ENCODE measurements at regions not wholly inside any gene's neighbourhood (a gene's known extent, or its start where the extent isn't known, plus 50 kb on each side); places are given as distances from the start of the nearest gene placed in this dataset.

DNA sequence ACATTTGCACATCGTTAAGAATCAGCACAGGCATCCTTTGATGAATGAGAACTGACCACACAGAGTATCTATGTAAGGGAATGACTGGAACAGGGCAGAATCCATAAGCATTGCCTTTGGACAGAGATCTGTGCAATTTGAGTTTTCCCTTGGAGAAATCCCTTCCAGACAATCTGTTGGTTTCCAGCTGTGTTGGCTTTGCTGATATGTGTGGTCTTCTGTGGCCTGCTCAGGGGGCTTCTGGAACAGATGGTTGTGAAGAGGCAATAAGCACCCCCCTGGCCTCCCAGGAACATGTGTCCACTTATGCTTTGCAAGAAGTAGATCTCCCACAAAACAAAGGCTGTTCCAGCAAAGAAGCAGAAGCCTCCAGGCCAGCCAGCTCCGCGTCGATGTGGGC, 111.4 kb upstream of the TMEM132C start:
- FAIRE-seq, result no peak

DNA sequence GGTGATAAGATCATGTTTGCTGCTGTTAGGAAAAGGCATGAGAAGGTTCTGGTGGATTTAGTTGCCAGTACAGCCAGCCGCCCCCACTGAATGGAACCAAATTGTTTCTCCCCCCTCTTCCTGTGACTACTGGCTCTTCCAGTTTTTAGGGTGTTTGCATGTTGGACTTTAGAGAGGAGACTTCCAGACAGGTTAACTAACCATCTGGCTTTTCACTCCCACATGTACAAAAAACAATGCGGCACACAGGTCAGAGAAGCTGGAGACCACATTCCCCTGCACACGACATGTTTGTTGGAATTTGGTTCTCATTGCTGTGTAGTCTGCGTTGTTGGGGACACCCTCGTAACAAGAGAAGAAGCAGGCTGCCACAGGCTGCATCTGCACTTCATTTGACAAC, 103.9 kb upstream of the TMEM132C start:
- no peak for FAIRE-seq

DNA sequence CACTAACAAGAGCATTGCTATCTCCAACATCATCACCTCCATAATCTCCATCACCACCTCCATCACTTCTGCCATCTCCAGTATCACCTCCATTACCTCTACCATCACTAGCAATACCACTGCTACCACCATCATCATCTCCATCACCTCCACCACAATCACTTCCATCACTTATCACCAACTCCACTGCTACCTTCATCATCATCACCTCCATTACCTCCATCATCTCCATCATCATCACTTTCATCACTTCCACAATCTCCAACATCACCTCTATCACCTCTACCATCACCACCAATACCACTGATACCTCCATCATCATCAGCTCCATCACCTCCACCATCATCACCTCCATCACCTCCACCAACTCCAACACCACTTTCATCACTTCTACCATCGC, 102.4 kb upstream of the TMEM132C start:
- no peak for FAIRE-seq

DNA sequence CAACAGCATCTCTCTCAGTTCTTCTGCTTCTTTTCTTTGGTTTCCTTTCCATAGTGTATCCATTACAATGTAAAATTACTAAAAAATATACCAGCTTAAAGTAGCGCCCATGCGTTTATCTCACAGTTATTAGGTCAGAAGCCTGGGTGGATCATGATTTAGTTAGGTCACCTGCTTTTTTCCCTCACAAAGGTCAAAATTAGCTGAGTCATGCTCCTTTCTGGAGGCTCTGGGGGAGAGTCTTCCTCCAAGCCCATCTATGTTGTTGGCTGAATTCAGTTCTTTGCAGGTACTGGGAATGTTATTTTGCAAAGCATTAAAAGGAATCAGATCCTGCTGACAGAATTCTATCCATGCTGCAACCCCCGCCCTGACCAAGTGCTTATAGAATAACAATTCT, 101.6 kb upstream of the TMEM132C start:
- no peak for FAIRE-seq

DNA sequence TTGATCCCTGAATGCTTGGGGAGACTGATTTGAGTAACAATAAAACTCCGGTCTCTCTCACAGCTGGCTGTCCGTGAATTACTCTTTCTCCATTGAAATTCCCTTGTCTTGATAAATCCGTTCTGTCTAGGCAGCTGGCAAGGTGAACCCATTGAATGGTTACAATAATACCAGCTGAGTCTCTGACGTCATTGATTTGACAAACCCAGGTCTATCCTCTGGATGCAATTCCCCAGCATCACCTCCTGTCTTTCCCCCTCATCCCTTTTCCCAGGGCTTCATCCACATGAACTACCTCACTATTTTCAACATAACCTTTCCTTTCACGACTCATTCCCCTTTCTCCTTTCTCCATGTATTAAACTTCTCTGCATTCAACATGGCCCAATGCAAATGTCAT, 98.7 kb upstream of the TMEM132C start:
- no peak for FAIRE-seq

DNA sequence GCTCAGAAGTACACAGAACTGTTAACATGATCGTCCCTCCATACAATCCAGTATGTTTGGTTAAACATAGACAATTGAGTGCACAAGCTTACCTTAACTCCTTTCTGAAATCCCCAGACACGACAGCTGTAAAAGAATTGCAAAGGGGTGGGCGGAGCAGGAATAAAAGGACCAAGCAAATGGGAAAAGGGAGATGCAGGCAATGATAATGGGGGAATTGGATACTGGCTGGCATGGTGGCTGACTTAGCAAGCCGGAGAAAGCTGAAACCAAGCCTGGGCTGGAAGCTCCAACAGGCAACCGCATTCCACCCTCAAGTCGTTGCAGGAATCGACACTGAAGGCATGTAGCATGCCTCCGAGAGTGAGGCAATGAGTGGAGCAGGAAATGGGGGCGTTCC, 96.8 kb upstream of the TMEM132C start:
- FAIRE-seq, result no peak

DNA sequence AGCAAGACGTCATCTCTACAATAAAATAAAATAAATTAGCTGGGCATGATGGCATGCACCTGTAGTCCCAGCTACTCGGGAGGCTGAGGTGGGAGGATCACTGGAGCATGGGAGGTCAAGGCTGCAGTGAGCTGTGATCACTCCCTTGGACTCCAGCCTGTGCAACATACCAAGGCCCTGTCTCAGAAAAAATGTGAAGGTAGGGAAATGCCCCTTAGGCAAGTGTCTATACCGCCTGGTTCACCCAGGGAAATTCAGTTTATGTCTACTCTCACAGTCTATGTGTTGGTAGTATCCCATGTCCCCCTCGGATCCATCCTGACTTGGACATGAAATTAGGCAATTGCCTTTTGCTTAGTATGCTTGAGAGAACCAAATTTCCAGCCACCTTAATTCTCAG, 88.4 kb upstream of the TMEM132C start:
- no peak for FAIRE-seq

DNA sequence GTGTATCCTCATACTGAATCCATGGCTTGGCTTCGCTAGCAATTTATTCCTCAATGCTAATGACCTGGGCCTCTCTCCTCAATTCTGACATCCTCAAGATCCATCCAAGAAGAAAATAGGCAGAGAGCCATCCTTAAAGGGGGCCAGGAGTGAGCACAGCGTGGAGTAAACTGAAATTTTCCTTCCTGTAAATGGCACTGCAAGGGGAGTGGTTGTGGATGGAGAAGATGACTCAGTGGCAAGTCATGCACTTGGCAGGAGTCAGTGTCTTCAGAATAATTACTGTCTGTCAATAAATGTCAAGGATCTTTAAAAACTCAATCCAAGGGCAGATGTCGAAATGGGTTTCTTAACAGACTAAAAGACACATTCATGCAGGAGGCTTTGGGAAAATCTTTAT, 88.0 kb upstream of the TMEM132C start:
- FAIRE-seq, result no peak

DNA sequence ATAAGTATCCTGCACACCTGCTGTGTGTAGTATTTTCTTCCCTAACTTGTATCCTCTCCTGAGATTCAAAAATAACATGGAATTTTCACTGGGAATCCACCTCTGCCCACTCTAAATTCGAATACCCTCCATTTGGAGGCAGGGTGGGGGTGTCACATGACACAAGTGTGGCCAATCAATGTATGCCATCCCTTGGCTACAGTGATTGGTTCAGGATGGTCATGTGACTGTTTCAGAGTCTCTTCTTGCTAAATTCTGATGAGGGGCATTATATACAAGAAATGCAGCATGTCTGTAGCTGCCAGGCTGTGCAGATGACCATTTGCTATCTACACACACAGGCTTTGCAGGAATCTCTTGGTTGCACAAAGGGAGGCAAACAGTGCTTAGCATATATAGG, 86.8 kb upstream of the TMEM132C start:
- FAIRE-seq, result no peak

DNA sequence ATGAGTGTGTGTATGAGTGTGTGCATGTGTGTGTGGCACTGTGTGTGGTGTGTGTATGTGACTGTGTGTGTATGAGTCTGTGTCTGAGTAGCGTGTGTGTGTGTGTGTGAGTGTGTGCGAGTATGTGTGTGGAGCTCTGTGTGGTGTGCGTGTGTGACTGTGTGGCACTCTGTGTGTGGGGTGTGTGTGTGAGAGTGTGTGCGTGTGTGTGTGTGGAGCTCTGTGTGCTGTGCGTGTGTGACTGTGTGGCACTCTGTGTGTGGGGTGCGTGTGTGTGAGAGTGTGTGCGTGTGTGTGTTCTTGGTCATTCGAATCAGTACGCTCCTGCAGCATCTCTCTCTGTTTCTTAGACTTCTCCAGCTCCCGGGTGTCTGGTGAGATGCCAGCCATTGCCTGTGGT, 76.9 kb upstream of the TMEM132C start:
- no peak for FAIRE-seq

DNA sequence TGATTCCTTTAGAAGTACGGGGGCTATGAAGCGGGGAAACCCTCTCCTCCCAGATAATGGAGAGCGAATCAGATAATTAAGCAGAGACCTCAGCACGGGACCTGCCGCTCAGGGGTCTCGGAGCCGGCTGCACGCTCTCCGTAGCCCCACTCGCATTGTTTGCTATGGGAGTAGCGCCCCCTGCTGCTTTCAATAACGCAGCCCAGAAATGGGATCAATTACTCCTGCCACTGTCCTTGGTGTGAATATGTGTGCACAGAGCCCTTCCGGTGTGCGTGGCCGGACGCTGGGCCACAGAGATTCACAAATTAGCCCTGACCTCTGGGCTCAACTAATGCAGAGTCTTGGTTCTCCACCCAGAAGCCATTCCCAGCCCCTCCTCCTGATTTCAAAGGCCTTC, 76.4 kb upstream of the TMEM132C start:
- FAIRE-seq, result no peak

DNA sequence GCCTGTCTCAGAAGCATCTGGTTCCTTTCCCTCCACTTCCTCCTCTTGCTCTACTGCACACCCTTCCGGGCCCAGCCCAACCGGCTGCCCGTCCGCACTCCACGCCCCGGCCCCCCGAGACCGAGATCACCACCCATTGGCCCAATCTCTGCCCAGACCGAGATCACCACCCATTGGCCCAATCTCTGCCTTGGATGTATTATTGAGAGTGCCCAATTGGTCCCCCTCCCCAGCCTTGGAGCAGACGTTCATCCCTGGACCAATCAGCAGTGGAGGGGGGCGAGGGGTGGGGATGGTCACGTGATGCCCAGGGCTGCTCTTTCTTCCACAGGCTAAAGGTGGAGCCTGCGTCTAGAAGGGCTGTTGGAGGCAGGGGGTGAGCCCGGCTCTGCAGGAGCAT, 75.6 kb upstream of the TMEM132C start:
- FAIRE-seq, result no peak

DNA sequence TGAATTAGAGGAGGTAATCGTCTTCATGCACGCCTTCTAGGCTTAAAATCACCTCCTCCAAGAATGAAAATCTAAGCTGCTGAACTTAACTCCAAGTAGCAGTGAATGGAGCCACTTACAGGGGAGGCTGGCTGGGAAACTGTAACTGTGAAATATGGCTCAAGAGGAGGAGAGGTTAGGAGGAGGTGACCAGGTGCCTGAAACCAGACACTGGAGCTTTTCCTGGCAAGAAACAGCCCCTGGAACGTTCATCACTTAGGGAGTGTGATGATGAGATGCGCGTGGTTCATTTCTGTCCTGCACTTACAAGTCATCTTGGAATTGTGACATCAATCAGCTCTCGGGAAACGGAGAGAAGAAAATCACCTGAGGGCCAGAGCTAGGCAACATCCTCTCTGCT, 62.3 kb upstream of the TMEM132C start:
- FAIRE-seq, result no peak

DNA sequence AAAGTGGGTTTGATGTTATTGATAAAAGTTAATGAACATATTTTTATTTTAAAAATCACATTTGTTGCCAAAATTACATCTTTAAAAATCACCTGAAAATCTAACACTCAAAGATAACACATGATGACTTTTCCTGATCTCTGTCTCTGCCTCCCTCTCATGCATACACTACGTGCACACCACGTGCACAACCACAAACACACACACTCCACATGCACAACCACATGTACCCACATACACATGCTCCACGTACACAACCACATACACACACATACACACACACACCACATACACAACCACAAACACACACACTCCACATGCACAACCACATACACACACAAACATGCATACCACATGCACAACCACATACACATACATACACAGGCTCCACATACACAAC, 61.8 kb upstream of the TMEM132C start:
- no peak for FAIRE-seq

DNA sequence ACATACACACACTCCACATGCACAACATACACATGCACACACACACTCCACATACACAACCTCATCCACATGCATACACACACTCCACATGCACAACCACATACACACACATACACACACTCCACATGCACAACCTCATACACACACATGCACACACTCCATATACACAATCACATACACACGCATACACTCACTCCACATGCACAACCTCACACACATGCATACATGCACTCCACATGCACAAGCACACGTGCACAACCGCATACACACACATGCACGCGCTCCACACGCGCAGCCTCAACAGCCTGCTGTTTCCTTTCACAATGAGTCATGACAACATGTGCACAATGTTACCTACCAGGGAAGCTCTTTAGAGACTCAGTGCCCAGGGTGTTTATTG, 61.2 kb upstream of the TMEM132C start:
- no peak for FAIRE-seq

Measured in endometrium (tissue), 2 donors.